Activated effector memory CD4-positive, alpha-beta T cell treated with Interleukin-2 at 50 U/mL for 16 hours (primary cell): ENCODE measurements at regions not wholly inside any gene's neighbourhood (a gene's known extent, or its start where the extent isn't known, plus 50 kb on each side); places are given as distances from the start of the nearest gene placed in this dataset.
"Not testable (repeated sequence)": the region's sequence is repeated elsewhere in the genome, so short reads cannot be mapped to it uniquely, and the experiment has no call there.

Experiments
- DNase-seq: peaks from one replicate; pipeline ENCODE4 v3.0.0-alpha.2; 2020

DNA sequence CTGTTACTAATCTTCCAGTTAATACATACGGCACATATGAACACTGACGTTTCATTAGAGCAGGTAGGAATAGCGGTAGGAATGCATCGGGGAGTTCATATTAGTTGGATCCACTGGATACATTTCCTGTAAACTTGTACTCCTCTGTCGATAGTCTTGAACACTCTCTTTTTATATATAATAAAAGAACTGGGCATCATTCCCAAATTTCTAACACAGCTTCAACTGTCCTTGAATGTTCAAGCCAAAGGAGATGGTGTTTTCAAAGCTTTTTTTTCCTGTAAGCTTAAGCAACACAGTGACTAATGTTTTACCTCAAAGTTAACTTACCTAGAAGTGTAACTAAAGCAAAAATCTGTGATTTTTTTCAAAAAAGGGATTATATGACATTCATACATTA lies 195.3 kb downstream of the UTRN start:
- DNase-seq, result no peak

DNA sequence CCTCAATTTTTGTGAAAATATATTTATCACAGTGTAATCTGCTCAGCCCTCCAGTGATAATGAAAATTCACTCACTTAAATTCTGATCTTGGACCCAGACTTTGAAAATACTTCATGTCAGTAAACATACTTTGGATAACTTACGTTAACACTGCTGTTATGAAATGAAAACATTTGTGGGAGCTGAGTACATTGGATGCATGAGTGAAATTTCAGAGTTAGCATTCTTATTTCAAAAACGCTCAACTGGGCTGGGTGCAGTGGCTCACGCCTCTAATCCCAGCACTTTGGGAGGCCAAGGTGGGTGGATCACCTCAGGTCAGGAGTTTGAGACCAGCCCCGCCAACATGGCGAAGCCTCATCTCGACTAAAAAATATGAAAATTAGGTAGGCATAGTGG lies 196.4 kb downstream of the UTRN start:
- no peak for DNase-seq

DNA sequence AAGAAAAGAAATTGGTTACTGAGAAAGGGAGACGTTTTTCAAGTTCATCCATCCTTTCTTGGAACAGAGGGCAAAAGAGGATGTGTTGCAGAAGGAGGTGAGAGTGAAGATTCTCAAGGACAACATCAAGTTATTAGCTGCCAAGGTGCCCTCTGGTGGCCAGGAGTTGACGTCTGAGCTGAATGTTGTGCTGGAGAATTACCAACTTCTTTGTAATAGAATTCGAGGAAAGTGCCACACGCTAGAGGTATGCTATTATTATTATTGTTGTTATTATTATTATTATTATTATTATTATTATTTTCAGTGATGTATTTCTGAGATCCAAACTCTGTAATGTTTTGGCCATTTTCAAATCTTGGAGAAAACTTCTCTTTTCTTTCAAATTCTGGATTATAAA lies 197.0 kb downstream of the UTRN start:
- peak; percentile 57 for DNase-seq

DNA sequence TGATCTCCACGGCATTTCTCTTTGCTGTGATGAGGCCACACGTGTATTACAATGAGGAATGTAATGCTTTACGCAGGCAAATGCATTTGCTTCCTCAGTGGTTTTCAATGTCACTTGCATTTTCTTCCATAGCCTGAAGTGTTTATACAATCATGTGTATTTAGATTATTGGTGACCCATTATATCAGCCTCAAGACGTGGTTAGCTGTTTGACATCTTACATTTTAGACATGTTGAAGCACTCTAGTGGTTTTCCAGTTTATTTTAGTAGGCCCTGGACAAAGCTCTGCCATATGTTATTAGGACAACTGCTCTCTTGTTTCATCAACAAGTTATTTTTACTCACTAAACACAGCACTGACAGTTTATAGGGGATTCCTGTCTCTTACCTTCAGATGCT lies 200.4 kb downstream of the UTRN start:
- no peak for DNase-seq

DNA sequence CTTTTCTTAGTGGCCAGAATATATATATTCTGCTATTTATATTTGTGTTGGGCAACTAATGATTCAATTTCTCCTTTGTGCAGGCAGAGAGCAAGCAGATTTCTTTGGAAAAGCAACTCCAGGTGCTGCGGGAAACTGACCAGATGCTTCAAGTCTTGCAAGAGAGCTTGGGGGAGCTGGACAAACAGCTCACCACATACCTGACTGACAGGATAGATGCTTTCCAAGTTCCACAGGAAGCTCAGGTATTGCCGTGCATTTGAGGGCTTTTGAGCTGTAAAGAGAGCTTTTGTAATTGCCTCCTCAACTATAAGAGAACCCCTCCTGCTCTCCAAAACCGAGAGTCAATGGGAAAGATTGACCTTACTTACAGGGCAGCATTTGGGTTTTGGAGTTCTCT lies 203.5 kb downstream of the UTRN start:
- no peak for DNase-seq

DNA sequence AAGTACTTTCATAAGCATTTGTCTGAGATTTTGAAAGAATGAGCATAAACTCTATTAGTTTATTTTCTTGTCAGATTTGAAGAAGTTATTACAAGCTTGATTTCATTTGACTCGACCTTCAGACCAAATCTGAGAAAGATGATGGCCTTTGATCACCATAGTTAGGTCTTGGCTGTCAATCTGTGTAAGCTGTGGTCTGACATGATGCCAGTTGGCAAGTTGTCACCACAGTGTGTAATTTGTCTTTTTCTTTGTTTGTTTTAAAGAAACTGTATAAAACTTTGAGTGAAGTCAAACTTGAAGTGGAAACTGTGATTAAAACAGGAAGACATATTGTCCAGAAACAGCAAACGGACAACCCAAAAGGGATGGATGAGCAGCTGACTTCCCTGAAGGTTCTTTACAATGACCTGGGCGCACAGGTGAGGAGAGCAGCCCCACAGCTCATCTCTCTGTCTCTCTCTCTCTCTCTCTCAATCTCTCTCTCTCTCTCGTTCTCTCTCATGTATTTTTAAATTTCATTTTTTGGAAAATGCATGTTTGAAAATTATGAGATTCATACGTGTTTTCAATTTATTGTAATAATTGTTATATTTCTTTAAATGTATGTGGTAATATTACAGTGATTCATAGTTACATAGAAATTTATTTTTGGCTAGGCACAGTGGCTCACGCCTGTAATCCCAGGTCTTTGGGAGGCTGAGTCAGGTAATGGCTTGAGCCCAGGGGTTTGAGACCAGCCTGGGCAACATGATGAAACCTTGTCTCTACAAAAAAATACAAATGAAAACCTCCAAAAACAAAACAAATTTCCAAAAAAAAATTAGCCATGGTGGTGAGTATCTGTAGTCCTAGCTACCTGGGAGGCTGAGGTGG lies 208.1 kb downstream of the UTRN start:
- DNase-seq, result no peak

DNA sequence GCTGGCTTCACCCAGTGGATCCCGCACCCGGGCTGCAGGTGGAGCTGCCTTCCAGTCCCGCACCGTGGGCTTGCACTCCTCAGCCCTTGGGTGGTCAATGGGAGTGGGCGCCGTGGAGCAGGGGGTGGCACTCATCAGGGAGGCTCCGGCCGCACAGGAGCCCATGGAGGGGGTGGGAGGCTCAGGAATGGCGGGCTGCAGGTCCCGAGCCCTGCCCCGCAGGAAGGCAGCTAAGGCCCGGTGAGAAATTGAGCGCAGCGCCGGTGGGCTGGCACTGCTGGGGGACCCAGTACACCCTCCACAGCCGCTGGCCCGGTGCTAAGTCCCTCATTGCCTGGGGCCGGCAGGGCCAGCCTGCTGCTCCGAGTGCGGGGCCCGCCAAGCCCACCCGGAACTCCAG lies 209.9 kb downstream of the UTRN start:
- DNase-seq, result not testable (repeated sequence)

DNA sequence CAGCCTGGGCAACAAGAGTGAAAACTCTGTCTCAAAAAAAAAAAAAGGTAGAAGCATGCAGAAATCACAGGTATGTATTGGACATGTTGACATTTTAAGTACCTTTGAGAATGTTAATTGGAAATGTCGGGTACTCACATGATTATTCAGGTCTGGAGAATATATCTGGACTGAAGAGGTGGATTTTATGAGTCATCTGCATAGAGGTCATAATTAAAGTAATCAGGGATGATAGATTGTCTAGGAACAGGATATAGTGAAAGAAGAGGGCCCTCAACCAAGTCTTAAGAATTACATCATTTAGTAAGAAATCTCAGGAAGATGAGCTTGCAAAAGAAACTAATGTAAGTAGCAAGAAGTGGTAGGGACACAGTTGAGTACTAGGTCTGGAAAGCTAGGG lies 212.5 kb downstream of the UTRN start:
- no peak for DNase-seq

DNA sequence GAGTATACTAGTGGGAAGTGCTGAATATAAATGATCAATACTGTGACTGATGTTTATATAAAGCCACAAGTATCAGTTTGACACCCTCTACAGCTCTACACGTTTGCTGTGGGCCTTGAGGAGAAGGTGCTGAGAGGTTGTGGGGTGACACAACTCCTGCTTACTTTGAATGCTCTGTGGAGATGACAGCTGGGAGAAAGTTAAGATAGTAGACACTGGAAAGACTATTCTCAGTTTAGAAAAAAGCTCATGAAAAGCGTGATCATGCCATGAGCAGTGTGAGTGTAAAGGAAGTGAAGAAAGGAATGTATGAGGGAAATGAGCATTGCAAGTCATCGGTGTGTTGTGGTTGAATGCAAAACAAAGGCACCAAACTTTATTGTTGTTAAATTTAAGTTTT lies 215.8 kb downstream of the UTRN start:
- DNase-seq, result no peak

DNA sequence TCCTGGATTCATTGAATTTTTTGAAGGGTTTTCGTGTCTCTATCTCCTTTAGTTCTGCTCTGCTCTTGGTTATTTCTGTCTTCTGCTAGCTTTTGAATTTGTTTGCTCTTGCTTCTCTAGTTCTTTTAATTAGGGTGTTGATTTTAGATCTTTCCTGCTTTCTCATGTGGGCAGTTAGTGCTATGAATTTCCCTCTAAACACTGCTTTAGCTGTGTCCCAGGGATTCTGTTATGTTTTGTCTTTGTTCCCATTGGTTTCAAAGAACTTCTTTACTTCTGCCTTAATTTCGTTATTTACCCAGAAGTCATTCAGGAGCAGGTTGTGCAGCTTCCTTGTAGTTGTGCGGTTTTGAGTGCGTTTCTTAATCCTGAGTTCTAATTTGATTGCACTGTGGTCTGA lies 220.1 kb downstream of the UTRN start:
- not testable (repeated sequence) for DNase-seq

DNA sequence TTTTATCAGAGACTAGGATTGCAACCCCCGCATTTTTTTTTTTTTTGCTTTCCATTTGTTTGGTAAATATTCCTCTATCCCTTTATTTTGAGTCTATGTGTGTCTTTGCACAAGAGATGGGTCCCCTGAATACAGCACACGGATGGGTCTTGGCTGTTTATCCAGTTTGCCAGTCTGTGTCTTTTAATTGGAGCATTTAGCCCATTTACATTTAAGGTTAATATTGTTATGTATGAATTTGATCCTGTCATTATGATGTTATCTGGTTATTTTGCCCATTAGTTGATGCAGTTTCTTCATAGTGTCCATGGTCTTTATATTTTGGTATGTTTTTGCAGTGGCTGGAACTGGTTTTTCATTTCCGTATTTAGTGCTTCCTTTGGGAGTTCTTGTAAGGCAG lies 220.9 kb downstream of the UTRN start:
- not testable (repeated sequence) for DNase-seq

DNA sequence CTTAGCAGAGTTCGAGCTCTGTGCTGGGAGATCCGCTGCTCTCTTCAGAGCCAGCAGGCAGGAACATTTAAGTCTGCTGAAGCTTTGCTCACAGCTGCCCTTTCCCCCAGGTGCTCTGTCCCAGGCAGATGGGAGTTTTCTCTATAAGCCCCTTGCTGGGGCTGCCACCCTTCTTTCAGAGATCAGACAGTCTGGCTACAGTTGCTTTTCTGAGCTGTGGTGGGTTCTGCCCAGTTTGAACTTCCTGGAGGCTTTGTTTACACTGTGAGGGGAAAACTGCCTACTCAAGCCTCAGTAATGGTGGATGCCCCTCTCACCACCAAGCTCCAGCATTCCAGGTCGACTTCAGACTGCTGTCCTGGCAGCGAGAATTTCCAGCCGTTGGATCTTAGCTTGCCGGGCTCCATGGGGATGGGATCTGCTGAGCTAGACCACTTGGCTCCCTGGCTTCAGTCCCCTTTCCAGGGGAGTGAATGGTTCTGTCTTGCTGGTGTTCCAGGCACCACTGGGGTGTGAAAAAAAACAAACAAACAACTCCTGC lies 222.7 kb downstream of the UTRN start:
- DNase-seq, result not testable (repeated sequence)

DNA sequence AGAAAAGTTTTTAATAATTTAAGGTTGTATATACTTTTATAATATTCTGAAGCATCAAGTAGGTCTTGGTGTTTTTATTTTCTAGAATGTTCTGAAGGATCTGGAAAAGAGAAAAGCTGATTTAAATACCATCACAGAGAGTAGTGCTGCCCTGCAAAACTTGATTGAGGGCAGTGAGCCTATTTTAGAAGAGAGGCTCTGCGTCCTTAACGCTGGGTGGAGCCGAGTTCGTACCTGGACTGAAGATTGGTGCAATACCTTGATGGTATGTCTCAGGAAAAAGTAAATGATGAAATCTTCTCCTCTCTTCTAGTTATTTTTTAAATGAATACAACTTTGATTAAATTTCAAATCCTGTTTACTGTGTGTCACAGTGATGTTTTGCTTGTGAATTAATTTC lies 225.7 kb downstream of the UTRN start:
- DNase-seq, result no peak

DNA sequence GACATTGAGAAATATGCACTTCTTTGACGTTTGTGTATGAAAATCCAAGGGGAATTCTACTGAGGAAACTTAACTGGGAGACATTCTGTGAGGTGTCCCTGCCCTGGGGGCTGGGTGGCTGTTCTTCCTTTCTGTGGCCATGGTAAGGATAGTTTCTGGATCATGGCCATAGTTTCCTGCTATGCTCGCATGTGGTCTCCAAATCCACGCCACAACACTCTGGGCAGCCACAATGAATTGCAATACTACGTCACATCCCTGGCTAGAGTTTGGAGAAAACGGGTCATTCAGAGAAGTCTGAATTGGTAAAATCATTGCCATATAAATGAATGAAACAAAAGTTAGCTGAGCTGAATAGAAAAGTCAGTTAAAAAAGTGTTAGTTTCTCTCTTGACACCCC lies 230.6 kb downstream of the UTRN start:
- no peak for DNase-seq

DNA sequence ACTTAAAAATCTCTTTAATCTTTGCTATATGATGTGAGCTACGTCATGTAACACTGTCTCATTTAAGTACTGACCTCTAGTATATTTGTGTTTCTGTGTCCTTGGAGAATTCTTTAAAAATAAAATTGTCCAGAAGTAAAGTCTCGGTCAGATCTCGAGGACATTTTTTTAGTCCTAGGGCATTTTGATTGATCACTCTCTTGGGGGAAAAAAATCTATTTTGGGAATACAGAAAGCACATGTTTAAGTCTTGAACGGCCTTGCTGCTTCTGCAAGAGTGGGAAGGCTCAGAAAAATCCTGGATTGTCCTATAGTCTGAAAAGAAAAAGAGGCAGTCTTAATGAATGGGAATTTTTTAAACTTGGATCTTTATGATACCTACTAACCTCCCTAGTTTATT lies 234.3 kb downstream of the UTRN start:
- DNase-seq, result no peak

DNA sequence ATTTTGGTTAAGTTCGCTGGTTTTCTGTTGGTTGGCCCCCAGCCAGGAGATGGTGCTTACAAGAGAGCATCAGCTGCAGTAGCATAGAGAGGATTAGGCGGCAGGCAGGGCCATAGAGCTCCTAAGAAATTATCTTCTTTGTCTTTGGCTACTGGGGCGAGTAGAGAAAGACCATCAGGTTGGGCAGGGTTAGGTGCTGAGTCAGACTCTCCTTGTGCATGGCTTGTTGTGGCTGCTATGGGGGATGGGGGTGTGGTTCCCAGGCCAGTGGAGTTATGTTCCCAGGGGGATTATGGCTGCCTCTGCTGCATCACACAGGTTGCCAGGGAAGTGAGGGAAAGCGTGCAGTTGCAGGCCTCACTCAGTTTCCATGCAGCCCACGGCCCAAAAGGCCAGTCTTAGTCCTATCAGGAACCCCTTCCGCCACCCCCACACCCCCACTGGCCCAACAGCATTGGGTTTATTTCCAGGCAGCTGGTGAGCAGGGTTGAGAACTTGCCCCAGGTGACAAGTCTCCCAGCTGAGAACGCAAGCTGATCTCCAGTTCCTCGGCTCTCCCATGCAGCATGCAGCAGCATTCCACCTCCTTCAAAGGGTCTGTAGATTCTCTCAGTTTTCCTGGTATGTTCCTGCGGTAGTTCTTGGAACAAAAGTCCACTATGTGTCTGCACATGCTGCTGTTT lies 243.7 kb downstream of the UTRN start:
- DNase-seq, result no peak

DNA sequence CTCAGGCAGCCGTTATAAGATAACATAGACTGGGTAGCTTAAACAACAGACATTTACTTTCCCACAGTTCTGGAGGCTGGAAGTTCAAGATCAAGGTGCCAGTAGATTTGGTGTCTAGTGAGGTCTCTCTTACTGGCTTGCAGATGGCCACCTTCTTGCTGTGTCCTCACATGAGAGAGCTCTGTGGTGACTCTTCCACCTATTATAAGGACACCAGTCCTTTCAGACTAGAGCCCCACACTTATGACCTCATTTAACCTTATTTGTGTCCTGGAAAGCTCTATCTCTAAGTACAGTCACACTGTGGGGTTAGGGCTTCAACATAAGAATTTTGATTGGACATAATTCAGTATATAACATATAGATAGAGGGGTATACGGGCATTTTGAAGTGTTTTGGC lies 245.0 kb downstream of the UTRN start:
- no peak for DNase-seq

DNA sequence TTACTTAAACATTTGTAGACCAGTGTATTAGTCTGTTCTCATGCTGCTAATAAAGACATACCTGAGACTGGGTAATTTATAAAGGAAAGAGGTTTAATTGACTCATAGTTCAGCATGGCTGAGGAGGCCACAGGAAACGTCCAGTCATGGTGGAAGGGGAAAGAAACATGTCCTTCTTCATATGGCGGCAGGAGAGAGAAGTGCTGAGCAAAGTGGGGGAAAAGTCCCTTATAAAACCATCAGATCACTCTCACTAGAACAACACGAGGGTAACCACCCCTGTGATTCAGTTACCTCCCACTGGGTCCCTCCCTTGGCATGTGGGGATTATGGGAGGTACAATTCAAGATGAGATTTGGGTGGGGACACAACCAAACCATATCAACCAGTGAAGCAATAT lies 247.1 kb downstream of the UTRN start:
- not testable (repeated sequence) for DNase-seq

DNA sequence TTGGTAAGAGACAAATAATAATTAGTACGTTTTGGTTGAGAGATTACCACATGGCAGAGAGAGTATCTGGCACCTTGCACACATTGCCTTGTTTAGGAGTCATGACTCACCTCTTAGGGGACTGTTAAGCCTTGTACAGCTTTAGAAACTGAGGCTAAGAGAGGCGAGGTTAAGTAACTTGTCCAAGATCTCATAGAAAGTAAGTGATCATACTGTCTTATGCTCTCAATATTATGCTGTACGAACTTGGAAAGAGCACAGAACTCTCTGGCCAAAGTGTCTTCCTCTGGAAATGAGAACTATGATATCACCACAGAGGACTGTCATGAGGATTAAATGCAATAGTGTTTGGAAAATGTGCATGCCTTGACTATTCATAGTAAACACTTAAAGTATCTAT lies 249.0 kb downstream of the UTRN start:
- DNase-seq, result no peak

DNA sequence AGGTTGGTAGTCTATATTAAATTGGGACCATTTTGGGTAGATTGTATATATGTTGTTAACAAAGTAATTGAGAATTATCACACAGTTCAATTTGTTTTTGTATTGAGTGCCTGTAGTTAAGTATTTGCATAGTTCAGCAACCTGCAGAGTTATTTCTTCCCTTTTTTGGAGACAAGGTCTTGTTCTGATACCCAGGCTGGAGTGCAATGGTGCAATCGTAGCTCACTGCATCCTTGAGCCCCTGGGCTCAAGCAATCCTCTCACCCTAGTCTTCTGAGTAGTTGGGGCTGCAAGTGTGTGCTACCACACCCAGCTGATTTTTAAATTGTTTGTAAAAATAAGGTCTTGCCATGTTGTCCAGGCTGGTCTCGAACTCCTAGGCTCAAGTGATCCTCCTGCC lies 250.5 kb downstream of the UTRN start:
- no peak for DNase-seq

DNA sequence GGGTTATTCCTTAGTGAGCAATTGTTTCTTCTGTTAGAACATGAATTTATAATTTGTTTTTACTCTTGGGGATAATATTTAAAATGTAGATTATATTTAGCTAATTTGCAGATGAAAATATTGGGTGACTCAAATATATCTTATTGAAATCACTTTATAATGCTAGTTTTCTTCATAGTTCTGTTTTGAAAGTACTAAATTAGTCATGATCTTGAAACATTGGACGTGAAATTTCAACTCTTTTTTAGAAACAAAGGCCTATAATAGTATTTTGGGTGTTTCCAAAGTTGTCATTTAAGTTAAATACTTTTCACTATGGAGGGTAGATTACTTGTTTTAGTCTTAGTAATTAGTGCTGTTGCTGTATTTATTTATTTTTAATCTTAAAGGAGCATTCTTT lies 250.9 kb downstream of the UTRN start:
- no peak for DNase-seq

DNA sequence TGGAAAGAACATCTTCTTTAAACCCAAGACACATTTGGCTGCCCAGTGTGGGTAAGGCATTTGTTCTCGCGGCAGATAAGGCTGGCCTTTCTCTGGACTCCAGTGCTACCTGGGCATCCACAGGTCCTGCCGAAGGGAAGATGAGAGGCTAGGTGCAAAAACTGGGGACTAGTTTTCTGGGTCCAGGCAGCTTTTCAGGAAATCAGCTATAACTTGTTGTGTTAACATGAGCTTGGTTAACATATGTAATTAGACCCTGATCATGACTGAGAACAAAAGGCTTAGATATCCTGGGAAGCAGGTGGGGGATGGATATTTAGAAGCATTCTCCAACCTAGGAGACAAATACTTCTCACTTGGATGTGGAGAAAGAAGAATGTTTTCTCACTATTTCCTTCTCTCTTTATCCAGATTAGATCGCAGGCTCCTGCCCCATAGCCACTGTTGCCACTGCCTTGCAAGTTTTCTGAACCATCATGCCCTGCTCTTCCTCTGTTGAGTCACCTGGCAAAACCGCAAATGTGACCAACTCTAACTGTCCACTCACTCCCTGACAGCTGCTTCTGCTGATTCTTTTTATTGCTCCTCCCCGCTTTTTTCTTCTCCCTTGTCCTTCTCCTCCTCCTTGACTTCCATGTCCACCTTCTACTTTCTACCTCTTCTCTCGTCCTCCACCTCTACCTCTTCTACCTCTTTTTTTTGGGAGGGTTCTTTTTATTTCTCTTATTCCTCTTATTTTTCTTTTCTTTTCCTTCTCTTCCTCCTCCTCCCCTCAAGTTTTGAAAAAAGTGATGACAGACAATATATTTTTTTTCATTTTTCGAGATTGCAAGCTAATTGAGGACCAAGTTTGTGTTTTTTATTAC lies 258.1 kb downstream of the UTRN start:
- DNase-seq, result no peak

DNA sequence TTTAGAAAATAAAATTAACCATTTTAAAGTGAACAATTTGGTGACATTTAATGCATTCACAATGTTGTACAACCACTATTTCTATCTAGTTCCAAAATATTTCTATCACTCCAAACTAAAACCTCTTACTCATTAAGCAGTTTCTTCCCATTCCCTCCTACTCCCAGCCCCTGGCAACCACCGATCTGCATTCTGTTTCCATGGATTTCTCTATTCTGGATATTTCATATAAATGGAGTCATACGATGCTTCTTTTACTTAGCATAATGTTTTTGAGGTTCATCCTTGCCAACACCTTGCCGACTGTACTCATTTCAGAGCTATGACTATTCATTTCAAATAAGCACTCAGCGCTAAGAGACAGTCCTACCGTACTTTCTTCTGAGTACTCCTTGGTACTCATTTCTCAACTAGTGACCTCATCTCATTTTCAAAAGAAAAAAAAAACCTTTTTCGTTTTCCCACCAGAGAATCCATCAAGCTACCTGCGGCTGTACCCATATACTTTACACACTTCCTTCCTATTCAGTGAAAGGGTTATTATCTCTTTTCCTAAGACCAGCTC lies 259.2 kb downstream of the UTRN start:
- no peak for DNase-seq
